ENCODE measurements at regions not wholly inside any gene's neighbourhood (a gene's known extent, or its start where the extent isn't known, plus 50 kb on each side); places are given as distances from the start of the nearest gene placed in this dataset.

DNA sequence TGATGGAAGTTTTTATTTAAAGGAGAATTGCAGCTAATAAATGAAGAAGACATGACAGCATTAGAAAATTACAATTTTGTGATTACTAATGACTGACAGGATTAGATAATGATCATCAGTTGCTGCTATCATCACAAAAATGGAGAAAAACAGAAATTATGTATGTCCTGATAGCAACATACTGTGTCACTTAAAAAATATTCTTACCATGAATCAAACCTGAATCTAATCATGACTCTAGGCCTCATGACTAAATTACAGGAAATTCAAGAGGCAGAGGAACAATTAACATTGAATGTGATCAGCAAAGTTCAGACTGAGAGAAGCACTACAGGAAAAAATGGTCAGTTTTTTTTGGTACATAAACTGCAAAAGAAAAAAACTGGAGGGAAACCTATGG is 147.8 kb downstream of the PMAIP1 start:
- H3K4me3 ChIP-seq (ENCODE audit: low read depth, low read length) = no peak overlapping the region
- DNase-seq (ENCODE audit: low read depth) = peak; percentile 25
- TF ChIP-seq, protein P1, sequence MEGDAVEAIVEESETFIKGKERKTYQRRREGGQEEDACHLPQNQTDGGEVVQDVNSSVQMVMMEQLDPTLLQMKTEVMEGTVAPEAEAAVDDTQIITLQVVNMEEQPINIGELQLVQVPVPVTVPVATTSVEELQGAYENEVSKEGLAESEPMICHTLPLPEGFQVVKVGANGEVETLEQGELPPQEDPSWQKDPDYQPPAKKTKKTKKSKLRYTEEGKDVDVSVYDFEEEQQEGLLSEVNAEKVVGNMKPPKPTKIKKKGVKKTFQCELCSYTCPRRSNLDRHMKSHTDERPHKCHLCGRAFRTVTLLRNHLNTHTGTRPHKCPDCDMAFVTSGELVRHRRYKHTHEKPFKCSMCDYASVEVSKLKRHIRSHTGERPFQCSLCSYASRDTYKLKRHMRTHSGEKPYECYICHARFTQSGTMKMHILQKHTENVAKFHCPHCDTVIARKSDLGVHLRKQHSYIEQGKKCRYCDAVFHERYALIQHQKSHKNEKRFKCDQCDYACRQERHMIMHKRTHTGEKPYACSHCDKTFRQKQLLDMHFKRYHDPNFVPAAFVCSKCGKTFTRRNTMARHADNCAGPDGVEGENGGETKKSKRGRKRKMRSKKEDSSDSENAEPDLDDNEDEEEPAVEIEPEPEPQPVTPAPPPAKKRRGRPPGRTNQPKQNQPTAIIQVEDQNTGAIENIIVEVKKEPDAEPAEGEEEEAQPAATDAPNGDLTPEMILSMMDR (IDR thresholded peaks at IDR 0.05; ENCODE audit: insufficient read depth, low read length) = no peak

DNA sequence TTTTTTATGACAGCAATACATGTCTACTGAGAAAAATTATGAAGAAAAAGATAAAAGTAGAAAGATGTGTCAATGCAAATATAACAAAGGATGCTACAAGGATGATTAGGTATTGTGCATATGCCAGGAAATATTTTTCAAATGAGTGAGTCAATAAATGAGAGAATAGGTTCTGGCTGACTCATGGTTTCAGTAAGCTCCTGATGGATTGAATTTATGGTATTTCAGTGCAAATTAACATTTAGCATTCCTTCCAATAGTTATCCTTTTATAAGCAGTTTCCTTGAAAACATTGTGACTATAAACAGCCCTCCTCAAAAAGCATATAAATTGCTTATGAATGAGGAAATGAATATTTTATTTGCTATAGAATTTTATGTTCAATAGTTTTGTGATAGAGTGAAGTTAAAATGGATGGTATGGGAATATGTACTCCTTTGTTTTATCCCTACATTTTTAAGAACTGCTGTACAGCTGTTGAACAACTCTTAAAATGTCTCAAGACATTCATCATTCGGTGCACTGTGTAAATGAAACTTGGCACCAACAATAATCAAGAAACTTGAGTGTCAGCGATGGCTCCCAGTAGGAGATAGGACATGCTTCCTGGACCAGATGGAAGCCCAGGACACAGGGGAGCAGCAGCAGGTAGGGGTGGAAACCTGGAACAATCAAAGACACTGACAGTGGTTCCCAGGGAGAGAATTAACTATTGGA is 144.7 kb downstream of the PMAIP1 start:
- TF ChIP-seq, protein P1 (IDR thresholded peaks at IDR 0.05; ENCODE audit: insufficient read depth, low read length) = no peak
- peak; percentile 69 for DNase-seq (ENCODE audit: low read depth)

DNA sequence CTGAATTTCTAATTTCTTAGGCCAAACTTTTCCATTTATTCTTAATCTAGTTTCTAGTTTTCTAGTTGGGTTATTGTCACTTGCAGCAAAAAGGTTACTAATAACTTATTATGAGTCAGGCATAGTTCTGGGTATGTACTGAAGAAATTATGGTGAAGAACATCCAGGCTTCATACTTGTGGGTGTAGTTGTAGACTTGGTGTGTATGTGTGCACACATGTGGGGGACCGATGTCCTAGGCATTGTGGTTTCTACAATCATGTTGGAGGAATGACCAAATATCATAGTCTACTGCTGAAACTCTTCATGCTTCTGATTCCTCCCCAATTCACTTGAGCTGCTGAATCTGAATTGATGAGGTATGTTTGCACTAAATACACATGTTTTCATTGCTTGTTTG is 141.2 kb downstream of the PMAIP1 start:
- TF ChIP-seq, protein P1 (IDR thresholded peaks at IDR 0.05; ENCODE audit: insufficient read depth, low read length) = no peak
- H3K4me3 ChIP-seq (ENCODE audit: low read depth, low read length) = no peak overlapping the region
- DNase-seq (ENCODE audit: low read depth) = no peak

More for the DNA sequence above, 144.7 kb downstream of the PMAIP1 start:
- H3K4me3 ChIP-seq (ENCODE audit: low read depth, low read length) = no peak overlapping the region

DNA sequence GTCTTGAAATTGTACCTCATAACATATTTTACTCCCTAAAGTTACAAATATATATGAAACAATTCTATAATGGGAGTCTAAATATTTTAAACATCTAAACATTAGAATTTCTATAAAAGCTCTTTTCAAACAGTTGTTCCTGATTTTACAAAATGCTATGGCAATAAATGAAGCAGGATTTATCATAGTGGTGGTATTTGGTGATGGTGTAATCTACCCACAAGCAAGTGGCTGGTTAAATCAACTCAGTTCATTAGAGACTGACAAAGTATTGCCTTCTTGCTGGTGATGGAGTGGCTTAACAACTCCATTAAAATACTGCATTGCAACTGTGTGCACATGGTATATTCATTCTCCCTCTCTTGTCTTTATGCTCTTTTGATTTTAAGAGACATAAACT is 138.9 kb downstream of the PMAIP1 start:
- DNase-seq (ENCODE audit: low read depth) = no peak
- no peak overlapping the region for H3K4me3 ChIP-seq (ENCODE audit: low read depth, low read length)
- TF ChIP-seq, protein P1 (IDR thresholded peaks at IDR 0.05; ENCODE audit: insufficient read depth, low read length) = no peak

DNA sequence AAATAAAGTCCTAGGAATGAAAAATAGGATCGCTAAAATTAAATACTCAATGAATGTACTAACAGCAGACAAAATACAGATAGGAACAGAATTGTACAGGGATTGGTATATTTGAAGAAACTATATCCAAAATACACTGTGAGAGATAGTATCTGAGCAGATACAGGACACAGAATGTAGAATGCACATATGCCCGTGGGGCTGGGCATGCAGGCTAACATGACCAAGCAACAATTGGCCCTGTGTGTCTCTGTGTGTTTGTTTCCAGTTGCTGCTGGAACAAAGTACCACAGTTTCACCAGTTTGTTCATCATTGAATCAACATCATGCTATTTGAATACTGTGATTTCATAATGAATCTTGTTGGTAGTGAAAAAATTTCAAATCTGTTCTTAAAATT is 127.6 kb downstream of the PMAIP1 start:
- TF ChIP-seq, protein P1 (IDR thresholded peaks at IDR 0.05; ENCODE audit: insufficient read depth, low read length) = no peak
- no peak for DNase-seq (ENCODE audit: low read depth)
- H3K4me3 ChIP-seq (ENCODE audit: low read depth, low read length) = no peak overlapping the region

DNA sequence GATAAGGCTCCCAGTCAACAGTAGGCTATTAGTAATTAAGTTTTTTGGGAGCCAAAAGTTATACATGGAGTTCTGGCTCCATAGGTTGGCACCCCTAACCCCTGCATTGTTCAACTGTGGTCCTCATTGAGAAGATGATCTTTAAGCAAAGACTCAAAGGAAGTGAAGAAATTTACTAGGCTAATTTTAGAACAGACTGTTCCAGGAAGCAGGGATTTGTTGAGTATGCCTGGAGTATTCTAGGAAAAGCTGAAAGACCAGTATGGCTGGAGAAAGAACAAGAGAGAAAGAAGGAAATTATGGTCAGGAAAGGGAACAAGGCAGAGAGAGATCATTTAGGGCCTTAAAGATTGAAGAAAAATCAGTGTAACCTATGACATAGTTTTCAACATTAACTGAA is 125.1 kb downstream of the PMAIP1 start:
- TF ChIP-seq, protein P1 (IDR thresholded peaks at IDR 0.05; ENCODE audit: insufficient read depth, low read length) = no peak
- DNase-seq (ENCODE audit: low read depth) = no peak
- H3K4me3 ChIP-seq (ENCODE audit: low read depth, low read length) = no peak overlapping the region

DNA sequence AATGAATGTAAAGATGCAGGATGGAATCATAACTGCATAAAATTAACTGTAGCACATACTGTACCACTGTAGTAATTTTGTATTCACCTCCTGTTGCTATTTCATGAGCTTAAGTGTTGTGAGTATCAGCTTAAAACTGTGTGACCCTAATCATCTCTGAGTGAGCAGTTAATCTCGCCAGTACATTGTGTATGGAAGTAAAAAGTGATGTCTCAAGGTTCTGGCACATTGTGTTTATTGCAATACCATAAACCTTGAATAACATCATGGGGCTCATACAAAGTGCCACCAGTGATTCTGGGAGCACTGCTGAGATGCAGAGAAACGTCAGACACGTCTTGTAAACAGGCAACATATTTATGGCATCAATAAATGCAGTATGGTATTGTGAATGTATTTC is 124.5 kb downstream of the PMAIP1 start:
- H3K4me3 ChIP-seq (ENCODE audit: low read depth, low read length) = no peak overlapping the region
- TF ChIP-seq, protein P1 (IDR thresholded peaks at IDR 0.05; ENCODE audit: insufficient read depth, low read length) = no peak
- DNase-seq (ENCODE audit: low read depth) = no peak
